Ovary (tissue), 7 donors: ENCODE measurements at regions not wholly inside any gene's neighbourhood (a gene's known extent, or its start where the extent isn't known, plus 50 kb on each side); places are given as distances from the start of the nearest gene placed in this dataset.

Source experiments
- DNase-seq, 5 donors: peaks; one replicate each; pipeline ENCODE4 v3.0.0-alpha.2; 2019 to 2020
- H3K27ac ChIP-seq, 2 donors: fragments of 200-600 bp; one replicate each; pipeline versions ENCODE4 v1.5.1 to v1.8.0; 2019 to 2022
- H3K27me3 ChIP-seq: fragments of 200-600 bp; one replicate; pipeline ENCODE4 v1.8.0; 2022
- H3K36me3 ChIP-seq: fragments of 200-600 bp; sonication (generic); one replicate; pipeline ENCODE4 v1.5.1; 2019
- H3K4me1 ChIP-seq: one replicate; pipeline ENCODE4 v1.8.1; 2013; ENCODE audit warnings: mild to moderate bottlenecking, moderate library complexity; ENCODE audit not compliant: insufficient read depth
- H3K4me3 ChIP-seq: fragments of 200-600 bp; sonication (generic); one replicate; pipeline ENCODE4 v1.5.1; 2017
- H3K9me3 ChIP-seq, 2 donors: fragments of 200-600 bp in 1 of 2; sonication (generic) in 1 of 2; one replicate each; pipeline versions ENCODE4 v1.5.1 to v1.8.1; 2013 to 2019; ENCODE audit warnings: mild to moderate bottlenecking in 1 of 2, moderate library complexity in 1 of 2
- CTCF ChIP-seq, 3 donors: fragments of 450-650 bp in 2 of 3; fragments of 200-600 bp in 1 of 3; IDR thresholded peaks; one replicate each; pipeline versions ENCODE4 v1.5.1 to v1.8.0; 2016 to 2022; ENCODE audit warnings: antibody characterized with exemption in 3 of 3, mild to moderate bottlenecking in 1 of 3
- EP300 ChIP-seq: sonication (generic); formaldehyde crosslinking; IDR thresholded peaks from one replicate; pipeline ENCODE4 v1.6.1; 2017; ENCODE audit warnings: antibody characterized with exemption
- POLR2A ChIP-seq: fragments of 450-650 bp; IDR thresholded peaks from one replicate; pipeline ENCODE4 v1.6.1; 2017; ENCODE audit warnings: antibody characterized with exemption, mild to moderate bottlenecking, moderate library complexity
- WGBS, 3 donors: extraction: QIAGEN DNeasy Blood & Tissue Kit in 1 of 3; methylation state at CpG; one replicate each; pipeline versions ENCODE4 v1.1.5 to v1.1.7; 2013 to 2017; 5-methylcytosine and 5-hydroxymethylcytosine counted together
- intact Hi-C, 4 donors: fragments of 100-400 bp; cut with DNase I; formaldehyde crosslinking; loops; one replicate each; pipeline versions ENCODE4 v1.11.0 to v1.15.1; 2022 to 2023
- donor health status: DM: no; HTN: no; CAD: no; lungs with moderate emphysema.
- donor health status: DM: no; HTN: no; CAD: no.
- donor health status: Bipolar disorder and iron deficiency.
- donor health status: DM: no; HTN: no; CAD: no.
- donor health status: DM: yes; HTN: yes; CAD: no.

GRCh38 chr2:234329202-234329960 lies 167.5 kb downstream of the ARL4C start:
- H3K4me3 ChIP-seq: no peak overlapping the region
- WGBS, 3 donors: 89 to 92% (median 89%) methylated on average over 12 of the region's 12 CpGs
- H3K27ac ChIP-seq: no peak overlapping the region
- H3K4me1 ChIP-seq: no peaks in the 10 kb centered on the region
- TF ChIP-seq POLR2A (no peak), EP300 (no peak), CTCF (IDR thresholded peaks at IDR 0.05) (no peak)
- no peaks in the 10 kb centered on the region for H3K36me3 ChIP-seq
- no peak for DNase-seq
- no peaks in the 10 kb centered on the region for H3K27me3 ChIP-seq
- intact Hi-C loops: no loop called here
- H3K9me3 ChIP-seq: no peaks in the 10 kb centered on the region

- intact Hi-C loops: no loop called here
- no peak for TF ChIP-seq EP300
- no peak for TF ChIP-seq POLR2A
- no peaks in the 10 kb centered on the region for H3K27me3 ChIP-seq
- DNase-seq: no peak
- H3K9me3 ChIP-seq: no peaks in the 10 kb centered on the region
- H3K27ac ChIP-seq: no peak overlapping the region
- no peaks in the 10 kb centered on the region for H3K4me1 ChIP-seq
- WGBS, 3 donors: 83 to 90% (median 87%) methylated on average over 12 of the region's 12 CpGs
- no peak overlapping the region for H3K4me3 ChIP-seq
- no peaks in the 10 kb centered on the region for H3K36me3 ChIP-seq
Observed at GRCh38 chr2:234328444-234328990, 168.4 kb downstream of the ARL4C start.

GRCh38 chr2:234326694-234327093 lies 170.2 kb downstream of the ARL4C start:
- no peaks in the 10 kb centered on the region for H3K4me1 ChIP-seq
- H3K4me3 ChIP-seq: no peak overlapping the region
- H3K9me3 ChIP-seq: no peaks in the 10 kb centered on the region
- no peaks in the 10 kb centered on the region for H3K36me3 ChIP-seq
- no peak for DNase-seq
- intact Hi-C loops: no loop called here
- TF ChIP-seq POLR2A: no peak
- no peak for TF ChIP-seq CTCF (IDR thresholded peaks at IDR 0.05)
- no peak for TF ChIP-seq EP300
- 83 to 91% (median 89%) methylated on average over 2 of the region's 2 CpGs for WGBS, 3 donors
- H3K27me3 ChIP-seq: no peaks in the 10 kb centered on the region
- no peak overlapping the region for H3K27ac ChIP-seq

GRCh38 chr2:234324116-234324515 lies 172.8 kb downstream of the ARL4C start:
- no peak overlapping the region for H3K27ac ChIP-seq
- no peak overlapping the region for H3K4me3 ChIP-seq
- no peaks in the 10 kb centered on the region for H3K9me3 ChIP-seq
- WGBS, 3 donors: 91 to 96% (median 93%) methylated on average over 5 of the region's 5 CpGs
- intact Hi-C loops: no loop called here
- TF ChIP-seq CTCF (IDR thresholded peaks at IDR 0.05): no peak
- no peak for TF ChIP-seq EP300
- no peak for TF ChIP-seq POLR2A
- DNase-seq: no peak
- H3K27me3 ChIP-seq: no peaks in the 10 kb centered on the region
- H3K36me3 ChIP-seq: no peaks in the 10 kb centered on the region
- no peaks in the 10 kb centered on the region for H3K4me1 ChIP-seq
